Glutamatergic neuron (in vitro differentiated cells): ENCODE measurements at regions not wholly inside any gene's neighbourhood (a gene's known extent, or its start where the extent isn't known, plus 50 kb on each side); places are given as distances from the start of the nearest gene placed in this dataset.

Source experiments
- DNase-seq: peaks from one replicate; pipeline ENCODE4 v3.0.0; 2022
- H3K27ac Mint-ChIP-seq: one replicate; pipeline ENCODE4 v1.8.0; 2020; ENCODE audit warnings: mild to moderate bottlenecking, mixed read lengths, inconsistent platforms; ENCODE audit not compliant: unreplicated experiment
- H3K27me3 Mint-ChIP-seq: one replicate; pipeline ENCODE4 v1.8.0; 2020; ENCODE audit warnings: mild to moderate bottlenecking, moderate library complexity, mixed read lengths, inconsistent platforms; ENCODE audit not compliant: unreplicated experiment
- H3K36me3 Mint-ChIP-seq: one replicate; pipeline ENCODE4 v1.8.0; 2020; ENCODE audit warnings: mild to moderate bottlenecking, mixed read lengths, inconsistent platforms; ENCODE audit not compliant: unreplicated experiment
- H3K4me1 Mint-ChIP-seq: one replicate; pipeline ENCODE4 v1.8.0; 2020; ENCODE audit warnings: mild to moderate bottlenecking, low read depth, mixed read lengths, inconsistent platforms; ENCODE audit not compliant: unreplicated experiment
- H3K4me3 Mint-ChIP-seq: one replicate; pipeline ENCODE4 v1.8.0; 2020; ENCODE audit warnings: mild to moderate bottlenecking, mixed read lengths, inconsistent platforms; ENCODE audit not compliant: unreplicated experiment
- H3K9me3 Mint-ChIP-seq: one replicate; pipeline ENCODE4 v1.8.0; 2020; ENCODE audit warnings: mild to moderate bottlenecking, moderate library complexity, mixed read lengths, inconsistent platforms; ENCODE audit not compliant: unreplicated experiment
- CTCF ChIP-seq: fragments of 200-600 bp; sonication (generic); IDR thresholded peaks from one replicate; pipeline ENCODE4 v1.5.0; 2021; ENCODE audit not compliant: partially characterized antibody, unreplicated experiment

- peaks cover 7% of the 10 kb centered on the region for H3K4me1 Mint-ChIP-seq
- peak overlapping the region; percentile 56 for H3K27ac Mint-ChIP-seq
- TF ChIP-seq CTCF: no peak
- H3K9me3 Mint-ChIP-seq: peaks cover 3% of the 10 kb centered on the region
- H3K4me3 Mint-ChIP-seq: no peak overlapping the region
- no peaks in the 10 kb centered on the region for H3K27me3 Mint-ChIP-seq
- DNase-seq: no peak
- peaks cover 5% of the 10 kb centered on the region for H3K36me3 Mint-ChIP-seq
Observed at GRCh38 chr15:56307180-56307579, 58.0 kb upstream of the TEX9 start.

GRCh38 chr15:56298723-56299122 lies 55.0 kb upstream of the RFX7 start:
- H3K4me3 Mint-ChIP-seq: no peak overlapping the region
- no peak for TF ChIP-seq CTCF
- H3K4me1 Mint-ChIP-seq: no peaks in the 10 kb centered on the region
- no peaks in the 10 kb centered on the region for H3K9me3 Mint-ChIP-seq
- no peak overlapping the region for H3K27ac Mint-ChIP-seq
- H3K27me3 Mint-ChIP-seq: no peaks in the 10 kb centered on the region
- no peak for DNase-seq
- no peaks in the 10 kb centered on the region for H3K36me3 Mint-ChIP-seq

- DNase-seq: no peak
- no peak for TF ChIP-seq CTCF
- no peaks in the 10 kb centered on the region for H3K36me3 Mint-ChIP-seq
- no peaks in the 10 kb centered on the region for H3K9me3 Mint-ChIP-seq
- H3K27ac Mint-ChIP-seq: no peak overlapping the region
- H3K4me1 Mint-ChIP-seq: no peaks in the 10 kb centered on the region
- H3K27me3 Mint-ChIP-seq: no peaks in the 10 kb centered on the region
- H3K4me3 Mint-ChIP-seq: no peak overlapping the region
Observed at GRCh38 chr15:56295433-56295832, 51.8 kb upstream of the RFX7 start.

GRCh38 chr15:56293495-56294292 lies 50.0 kb upstream of the RFX7 start:
- DNase-seq: no peak
- H3K36me3 Mint-ChIP-seq: peaks cover 13% of the 10 kb centered on the region
- H3K27ac Mint-ChIP-seq: no peak overlapping the region
- no peaks in the 10 kb centered on the region for H3K4me1 Mint-ChIP-seq
- no peak overlapping the region for H3K4me3 Mint-ChIP-seq
- no peaks in the 10 kb centered on the region for H3K27me3 Mint-ChIP-seq
- no peak for TF ChIP-seq CTCF
- H3K9me3 Mint-ChIP-seq: peaks cover 3% of the 10 kb centered on the region
